Esophagus squamous epithelium (tissue), 4 donors: ENCODE measurements at regions not wholly inside any gene's neighbourhood (a gene's known extent, or its start where the extent isn't known, plus 50 kb on each side); places are given as distances from the start of the nearest gene placed in this dataset.

ENCODE experiments used
- POLR2A ChIP-seq, 4 donors: fragments of 450-650 bp; IDR thresholded peaks; one replicate each; pipeline ENCODE4 v1.6.1; 2017; ENCODE audit warnings: antibody characterized with exemption in 4 of 4, mild to moderate bottlenecking in 4 of 4, moderate library complexity in 3 of 4
- TF ChIP-seq, protein P1 (sequence below), 6 experiments: fragments of 450-650 bp in 4 of 6; fragments of 200-600 bp in 2 of 6; sonication (generic) in 2 of 6; IDR thresholded peaks; one replicate each; pipeline ENCODE4 v1.5.1; 2016 to 2019; ENCODE audit warnings: antibody characterized with exemption in 6 of 6, mild to moderate bottlenecking in 4 of 6, moderate library complexity in 4 of 6

DNA sequence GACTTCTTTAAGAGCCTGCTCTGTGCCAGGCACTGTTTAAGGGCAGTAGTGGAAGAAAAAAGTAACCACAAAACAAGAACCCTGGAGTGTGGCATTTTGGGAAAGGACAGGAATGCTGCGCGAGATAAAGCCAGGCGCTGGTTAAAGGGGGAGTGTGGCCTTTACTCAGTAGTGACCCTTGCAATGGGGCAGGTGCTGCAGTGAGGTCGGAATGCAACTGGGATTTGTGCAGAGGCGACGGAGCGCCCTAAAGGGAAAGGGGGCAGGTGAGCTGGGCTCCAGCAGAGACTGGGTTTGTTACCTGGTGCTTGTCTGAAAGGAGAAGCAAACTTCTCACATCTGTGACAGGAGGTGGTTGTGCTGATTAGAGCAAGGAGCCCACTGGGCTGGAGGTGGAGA, 263.6 kb downstream of the ACTR3B start:
- TF ChIP-seq, protein P1, sequence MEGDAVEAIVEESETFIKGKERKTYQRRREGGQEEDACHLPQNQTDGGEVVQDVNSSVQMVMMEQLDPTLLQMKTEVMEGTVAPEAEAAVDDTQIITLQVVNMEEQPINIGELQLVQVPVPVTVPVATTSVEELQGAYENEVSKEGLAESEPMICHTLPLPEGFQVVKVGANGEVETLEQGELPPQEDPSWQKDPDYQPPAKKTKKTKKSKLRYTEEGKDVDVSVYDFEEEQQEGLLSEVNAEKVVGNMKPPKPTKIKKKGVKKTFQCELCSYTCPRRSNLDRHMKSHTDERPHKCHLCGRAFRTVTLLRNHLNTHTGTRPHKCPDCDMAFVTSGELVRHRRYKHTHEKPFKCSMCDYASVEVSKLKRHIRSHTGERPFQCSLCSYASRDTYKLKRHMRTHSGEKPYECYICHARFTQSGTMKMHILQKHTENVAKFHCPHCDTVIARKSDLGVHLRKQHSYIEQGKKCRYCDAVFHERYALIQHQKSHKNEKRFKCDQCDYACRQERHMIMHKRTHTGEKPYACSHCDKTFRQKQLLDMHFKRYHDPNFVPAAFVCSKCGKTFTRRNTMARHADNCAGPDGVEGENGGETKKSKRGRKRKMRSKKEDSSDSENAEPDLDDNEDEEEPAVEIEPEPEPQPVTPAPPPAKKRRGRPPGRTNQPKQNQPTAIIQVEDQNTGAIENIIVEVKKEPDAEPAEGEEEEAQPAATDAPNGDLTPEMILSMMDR (IDR thresholded peaks at IDR 0.05) = no peak
- no peak for TF ChIP-seq POLR2A (IDR thresholded peaks at IDR 0.05)
